HG02884 (cell line): ENCODE measurements at regions not wholly inside any gene's neighbourhood (a gene's known extent, or its start where the extent isn't known, plus 50 kb on each side); places are given as distances from the start of the nearest gene placed in this dataset.
A peak's percentile ranks its signal among the peaks of the same experiment; 100 is the strongest.

ENCODE experiments used
- ATAC-seq: cut with Tn5 transposase; IDR thresholded peaks from one replicate; pipeline ENCODE4 v1.9.1; 2021; ENCODE audit warnings: mild to moderate bottlenecking, moderate library complexity; ENCODE audit not compliant: unreplicated experiment

DNA sequence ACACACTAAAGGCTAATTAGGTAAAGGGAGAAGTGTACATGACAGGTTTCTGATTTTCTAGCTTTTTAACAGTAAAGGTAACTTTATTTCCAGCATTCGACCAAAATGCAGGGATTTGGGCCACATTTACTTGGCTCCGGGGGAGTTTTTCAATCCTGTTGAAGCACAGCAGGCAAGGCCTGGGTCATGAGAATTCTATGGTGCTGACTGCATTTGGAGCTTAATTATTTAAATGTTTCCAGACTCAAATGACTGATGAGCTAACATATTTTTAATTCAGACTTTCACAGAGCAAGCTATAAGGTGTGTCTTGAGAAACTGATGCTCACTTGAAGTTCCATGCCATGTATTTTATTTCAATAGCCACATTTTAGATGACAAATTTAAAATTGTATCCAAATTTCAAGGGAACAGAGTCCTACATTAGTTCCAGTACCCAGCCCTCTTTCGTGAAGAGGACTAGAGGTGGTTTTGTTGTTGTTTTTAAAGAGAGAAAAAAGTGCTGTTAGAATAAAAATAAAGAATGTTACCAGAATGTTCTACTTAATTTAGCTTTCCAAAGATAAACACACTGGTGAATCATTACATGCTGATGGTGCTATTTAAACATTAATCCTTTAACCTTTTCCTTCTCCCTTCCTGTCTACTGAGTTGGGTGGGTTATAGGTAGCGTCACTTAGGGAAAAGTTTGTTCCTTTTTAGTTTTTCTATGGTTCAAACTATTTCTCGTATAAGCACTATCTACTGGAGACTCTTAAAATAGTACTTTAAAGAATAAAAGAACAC is 82.3 kb upstream of the PHACTR2 start:
- ATAC-seq = no peak

DNA sequence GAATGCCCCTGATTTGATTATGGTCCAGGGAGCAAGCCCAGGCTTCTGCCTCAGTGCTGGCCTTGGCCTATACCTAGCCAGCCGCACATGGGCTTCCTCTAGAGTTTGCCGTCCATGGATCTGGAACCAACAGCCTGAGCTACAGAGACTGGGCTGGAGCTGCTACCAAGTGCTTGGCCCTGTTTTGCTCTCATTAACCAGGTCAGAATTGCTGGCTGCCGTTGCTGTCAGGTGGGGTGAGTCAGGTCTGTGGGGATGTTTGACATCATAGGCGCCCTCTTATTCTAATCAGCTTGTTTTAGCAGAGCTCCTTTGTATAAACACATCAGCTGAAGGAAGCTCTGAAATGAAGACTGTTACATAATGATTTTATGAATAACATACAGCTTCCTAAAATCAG is 83.1 kb upstream of the PHACTR2 start:
- ATAC-seq = no peak

DNA sequence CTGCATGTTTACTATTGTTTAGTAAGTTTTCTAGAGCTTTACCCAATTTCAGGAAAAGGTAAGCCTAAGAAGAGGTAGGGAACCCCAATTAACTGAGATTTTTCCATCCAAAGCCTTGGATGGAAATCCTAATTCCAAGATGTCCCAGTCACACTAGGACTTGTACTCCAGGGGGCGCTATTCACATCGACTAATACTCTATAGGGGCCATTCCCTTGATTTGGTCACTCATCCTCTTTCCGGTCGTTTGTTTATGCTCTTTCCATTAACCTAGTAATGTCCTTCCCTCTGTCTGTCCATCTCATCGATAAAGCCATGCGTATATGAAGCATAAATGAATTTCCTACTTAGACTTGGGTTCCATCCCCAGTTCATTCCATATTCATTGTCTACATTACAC is 80.8 kb upstream of the FUCA2 start:
- no peak for ATAC-seq

DNA sequence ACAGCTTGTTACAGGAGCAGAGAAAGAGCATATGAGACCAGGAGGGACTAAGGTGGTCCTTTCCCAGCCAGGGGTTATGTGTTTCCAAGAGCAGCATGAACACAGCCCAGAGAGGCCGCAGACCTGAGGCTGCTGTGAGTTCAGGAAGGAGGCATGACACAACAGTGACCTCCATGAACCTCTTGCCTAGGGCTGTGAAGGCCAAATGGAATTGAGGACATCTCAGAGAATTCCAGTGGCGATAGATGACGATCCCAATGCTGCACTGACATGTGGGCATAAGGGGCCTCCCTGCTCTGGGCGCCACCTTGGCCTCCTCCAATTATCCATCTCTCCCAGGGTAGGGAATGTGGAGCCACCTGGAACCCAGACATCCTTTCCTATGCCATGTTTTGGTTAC is 79.9 kb upstream of the FUCA2 start:
- no peak for ATAC-seq

DNA sequence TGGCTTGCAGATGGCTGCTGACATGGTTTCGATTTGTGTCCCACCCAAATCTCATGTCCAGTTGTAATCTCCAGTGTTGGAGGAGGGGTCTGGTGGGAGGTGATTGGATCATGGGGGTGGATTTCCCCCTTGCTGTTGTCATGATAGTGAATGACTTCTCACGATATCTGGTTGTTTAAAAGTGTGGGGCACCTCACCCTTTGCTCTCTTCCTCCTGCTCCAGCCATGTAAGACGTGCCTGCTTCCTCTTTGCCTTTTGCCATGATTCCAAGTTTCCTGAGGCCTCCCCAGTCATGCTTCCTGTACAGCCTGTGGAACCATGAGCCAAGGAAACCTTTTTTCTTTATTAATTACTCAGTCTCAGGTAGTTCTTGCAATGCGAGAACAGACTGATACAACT is 77.6 kb upstream of the FUCA2 start:
- ATAC-seq = no peak

- no peak for ATAC-seq
These were observed 75.0 kb upstream of the FUCA2 start for GRCh38 chr6:143586557-143586956.

- no peak for ATAC-seq
These were observed 74.2 kb upstream of the FUCA2 start for GRCh38 chr6:143585716-143586115.

DNA sequence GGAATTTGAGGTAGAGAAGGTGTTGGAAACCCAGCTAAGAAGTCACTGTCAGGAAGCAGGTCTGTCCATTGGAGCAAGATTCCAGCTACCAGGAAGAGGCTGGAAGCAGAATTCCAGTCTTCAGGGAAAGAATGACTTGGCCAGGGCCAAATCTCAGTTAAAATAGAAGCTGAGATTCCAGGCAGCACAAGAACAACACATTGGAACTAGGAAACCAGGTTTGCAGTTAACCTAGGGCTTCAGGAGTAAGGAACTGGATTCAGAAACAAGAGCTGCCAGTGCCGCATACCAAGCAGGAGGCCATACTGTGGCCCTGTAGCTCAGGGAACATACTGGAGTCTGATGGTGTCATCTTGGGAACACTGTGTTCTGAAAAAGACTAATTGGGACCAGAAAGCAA is 73.7 kb upstream of the FUCA2 start:
- ATAC-seq = no peak

- no peak for ATAC-seq
These were observed 72.2 kb upstream of the FUCA2 start for GRCh38 chr6:143583542-143584327.

GRCh38 chr6:143581835-143582480 is 70.4 kb upstream of the FUCA2 start:
- no peak for ATAC-seq

GRCh38 chr6:143579703-143580102 is 68.2 kb upstream of the FUCA2 start:
- no peak for ATAC-seq

- ATAC-seq = no peak
These were observed 66.5 kb upstream of the FUCA2 start for GRCh38 chr6:143578054-143578453.

- no peak for ATAC-seq
These were observed 64.4 kb upstream of the FUCA2 start for GRCh38 chr6:143575901-143576426.

- peak; percentile 92 for ATAC-seq
These were observed 63.9 kb upstream of the FUCA2 start for GRCh38 chr6:143575440-143575839.

DNA sequence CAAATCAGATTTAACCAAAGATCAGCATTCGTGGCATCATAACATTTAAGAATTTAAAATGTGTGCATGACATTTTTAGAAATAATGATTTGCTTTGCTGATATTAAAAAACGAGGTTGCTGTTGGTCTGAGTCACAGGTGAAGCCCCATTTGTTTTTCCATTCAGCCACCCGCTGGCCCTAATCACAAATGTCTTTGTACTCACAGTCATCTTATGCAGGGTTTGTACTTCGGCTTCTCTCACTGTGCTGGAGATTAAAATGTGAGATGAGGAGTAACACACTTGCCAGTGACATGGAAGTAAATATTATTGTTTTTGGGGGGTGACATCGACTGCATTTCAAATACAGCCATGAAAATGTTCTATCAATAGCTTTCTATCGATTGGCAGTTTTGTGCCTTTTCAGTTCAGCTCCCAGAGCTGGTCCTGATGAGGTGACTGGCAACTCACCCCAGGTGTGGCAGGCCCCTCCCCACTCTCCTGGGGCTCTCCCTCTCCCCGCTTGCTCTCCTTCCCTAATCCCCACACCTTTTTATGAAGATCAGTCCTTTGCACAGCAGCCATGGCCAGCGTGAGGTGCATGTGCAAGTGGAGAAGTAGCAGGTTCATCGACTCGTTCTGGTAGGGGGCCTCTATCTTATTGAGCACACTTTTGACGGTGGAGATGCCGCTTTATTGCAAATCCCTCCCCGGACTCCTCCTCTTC is 58.8 kb upstream of the FUCA2 start:
- ATAC-seq = no peak

- ATAC-seq = no peak
These were observed 57.5 kb upstream of the FUCA2 start for GRCh38 chr6:143569040-143569439.

- no peak for ATAC-seq
These were observed 53.0 kb upstream of the FUCA2 start for GRCh38 chr6:143564484-143565017.

DNA sequence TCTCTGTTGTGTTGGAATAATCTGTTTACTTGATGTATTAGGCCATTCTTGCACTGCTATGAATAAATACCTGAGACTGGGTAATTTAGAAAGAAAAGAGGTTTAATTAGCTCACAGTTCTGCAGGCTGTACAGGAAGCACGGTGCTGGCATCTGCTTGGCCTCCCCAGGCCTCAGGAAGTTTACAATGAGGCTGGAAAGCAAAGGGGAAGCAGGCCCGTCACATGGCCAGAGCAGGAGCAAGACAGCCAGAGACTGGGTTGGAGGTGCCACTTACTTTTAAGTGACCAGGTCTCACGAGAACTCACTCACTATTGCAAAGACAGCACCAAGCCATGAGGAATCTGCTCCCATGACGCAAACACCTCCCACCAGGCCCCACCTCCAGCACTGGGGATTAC is 50.6 kb upstream of the FUCA2 start:
- ATAC-seq = no peak
